H9 (cell line): ENCODE measurements at regions not wholly inside any gene's neighbourhood (a gene's known extent, or its start where the extent isn't known, plus 50 kb on each side); places are given as distances from the start of the nearest gene placed in this dataset.

Experiments
- DNase-seq: peaks from one replicate; pipeline ENCODE4 v3.0.0-alpha.2; 2017
- H2AFZ ChIP-seq: one replicate; pipeline ENCODE4 v1.6.1; 2013; ENCODE audit warnings: mild to moderate bottlenecking, low read length, control low read depth, moderate library complexity
- H2AK5ac ChIP-seq: 2 replicates; pipeline ENCODE4 v1.6.1; 2013; ENCODE audit warnings: low read length, control low read depth, mixed read lengths; ENCODE audit not compliant: insufficient read length
- H2BK120ac ChIP-seq: one replicate; pipeline ENCODE4 v1.6.1; 2013; ENCODE audit warnings: low read depth, mild to moderate bottlenecking, low read length, control low read depth, inconsistent platforms; ENCODE audit not compliant: poor library complexity, severe bottlenecking
- H2BK12ac ChIP-seq: 2 replicates; pipeline ENCODE4 v1.6.1; 2013; ENCODE audit warnings: low read length, control low read depth, mixed read lengths, low read depth; ENCODE audit not compliant: insufficient read length
- H2BK15ac ChIP-seq: 2 replicates; pipeline ENCODE4 v1.6.1; 2013; ENCODE audit warnings: low read depth, low read length, control low read depth
- H2BK20ac ChIP-seq: one replicate; pipeline ENCODE4 v1.6.1; 2013; ENCODE audit warnings: low read depth, mild to moderate bottlenecking, low read length, control low read depth, inconsistent platforms; ENCODE audit not compliant: poor library complexity, severe bottlenecking
- H2BK5ac ChIP-seq: 2 replicates; pipeline ENCODE4 v1.6.1; 2013; ENCODE audit warnings: low read length, control low read depth, mixed read lengths; ENCODE audit not compliant: insufficient read length
- H3K14ac ChIP-seq: 2 replicates; pipeline ENCODE4 v1.6.1; 2013; ENCODE audit warnings: low read length, control low read depth; ENCODE audit not compliant: insufficient read depth
- H3K18ac ChIP-seq: 2 replicates; pipeline ENCODE4 v1.6.1; 2013; ENCODE audit warnings: low read depth, mild to moderate bottlenecking, mixed read lengths, low read length, control low read depth; ENCODE audit not compliant: insufficient read length
- H3K23ac ChIP-seq: 2 replicates; pipeline ENCODE4 v1.6.1; 2013; ENCODE audit warnings: low read length, control low read depth, mixed read lengths, low read depth; ENCODE audit not compliant: insufficient read length
- H3K23me2 ChIP-seq: 2 replicates; pipeline ENCODE4 v1.6.1; 2013; ENCODE audit warnings: low read depth, mild to moderate bottlenecking, mixed read lengths, low read length, control low read depth; ENCODE audit not compliant: insufficient read length, poor library complexity, severe bottlenecking
- H3K27ac ChIP-seq: 2 replicates; pipeline ENCODE4 v1.5.1; 2013; ENCODE audit warnings: low read length, control low read depth, mixed read lengths, low read depth; ENCODE audit not compliant: insufficient read length
- H3K27me3 ChIP-seq: 2 replicates; pipeline ENCODE4 v1.6.1; 2013; ENCODE audit warnings: low read length, control low read depth, inconsistent platforms; ENCODE audit not compliant: insufficient read depth
- H3K4ac ChIP-seq: 2 replicates; pipeline ENCODE4 v1.6.1; 2013; ENCODE audit warnings: low read depth, mild to moderate bottlenecking, control low read depth, inconsistent platforms, low read length, moderate library complexity
- H3K4me1 ChIP-seq: 2 replicates; pipeline ENCODE4 v1.6.1; 2013; ENCODE audit warnings: low read length, control low read depth, inconsistent platforms; ENCODE audit not compliant: insufficient read depth
- H3K4me2 ChIP-seq: 2 replicates; pipeline ENCODE4 v1.6.1; 2013; ENCODE audit warnings: low read length, control low read depth, mixed read lengths; ENCODE audit not compliant: insufficient read length, insufficient read depth
- H3K56ac ChIP-seq: 2 replicates; pipeline ENCODE4 v1.6.1; 2013; ENCODE audit warnings: low read depth, mild to moderate bottlenecking, mixed read lengths, low read length, control low read depth; ENCODE audit not compliant: insufficient read length
- H3K79me1 ChIP-seq: 2 replicates; pipeline ENCODE4 v1.6.1; 2013; ENCODE audit warnings: low read depth, mild to moderate bottlenecking, moderate library complexity, low read length, control low read depth, inconsistent platforms; ENCODE audit not compliant: insufficient read depth, poor library complexity, severe bottlenecking
- H3K79me2 ChIP-seq: 2 replicates; pipeline ENCODE4 v1.6.1; 2013; ENCODE audit warnings: low read length, control low read depth, inconsistent platforms; ENCODE audit not compliant: insufficient read depth
- H3K9ac ChIP-seq: 2 replicates; pipeline ENCODE4 v1.6.1; 2013; ENCODE audit warnings: low read length, control low read depth, mixed read lengths; ENCODE audit not compliant: insufficient read length; ENCODE audit errors: extremely low read depth
- H3K9me3 ChIP-seq: one replicate; pipeline ENCODE4 v1.6.1; 2013; ENCODE audit warnings: low read depth, low read length, inconsistent platforms; ENCODE audit not compliant: control insufficient read depth
- H3T11ph ChIP-seq: one replicate; pipeline ENCODE4 v1.6.1; 2013; ENCODE audit warnings: mild to moderate bottlenecking, low read length, control low read depth, inconsistent platforms
- H4K20me1 ChIP-seq: one replicate; pipeline ENCODE4 v1.6.1; 2013; ENCODE audit not compliant: control insufficient read depth, insufficient read length, insufficient read depth
- H4K5ac ChIP-seq: 2 replicates; pipeline ENCODE4 v1.6.1; 2013; ENCODE audit warnings: low read depth, mild to moderate bottlenecking, mixed read lengths, low read length, control low read depth; ENCODE audit not compliant: insufficient read length
- H4K8ac ChIP-seq: replicated peaks from 2 replicates; pipeline ENCODE4 v1.6.1; 2013; ENCODE audit warnings: low read length, control low read depth, mixed read lengths, low read depth; ENCODE audit not compliant: insufficient read length
- H4K91ac ChIP-seq: 2 replicates; pipeline ENCODE4 v1.6.1; 2013; ENCODE audit warnings: low read depth, mild to moderate bottlenecking, moderate library complexity, mixed read lengths, low read length, control low read depth; ENCODE audit not compliant: insufficient read length
- H3K27ac Mint-ChIP-seq, 3 experiments: 2 replicates in 2 of 3; 3 replicates in 1 of 3; pipeline ENCODE4 v1.8.0; 2020 to 2021; ENCODE audit warnings: mixed read lengths in 3 of 3, mild to moderate bottlenecking in 1 of 3, moderate library complexity in 1 of 3
- H3K27me3 Mint-ChIP-seq: 2 replicates; pipeline ENCODE4 v1.8.0; 2021; ENCODE audit warnings: low read depth, mild to moderate bottlenecking, moderate library complexity, mixed read lengths
- H3K36me3 Mint-ChIP-seq, 3 experiments: 2 replicates in 2 of 3; 3 replicates in 1 of 3; pipeline ENCODE4 v1.8.0; 2020 to 2021; ENCODE audit warnings: low read depth in 3 of 3, mixed read lengths in 3 of 3; ENCODE audit not compliant: insufficient read depth in 1 of 3
- H3K4me1 Mint-ChIP-seq, 2 experiments: 2 replicates each; pipeline ENCODE4 v1.8.0; 2020; ENCODE audit warnings: mixed read lengths in 2 of 2
- H3K4me3 Mint-ChIP-seq, 2 experiments: 2 replicates in 1 of 2; 3 replicates in 1 of 2; pipeline ENCODE4 v1.8.0; 2020 to 2021; ENCODE audit warnings: mild to moderate bottlenecking in 2 of 2, mixed read lengths in 2 of 2, moderate library complexity in 1 of 2
- H3K9me3 Mint-ChIP-seq, 2 experiments: 2 replicates in 1 of 2; 3 replicates in 1 of 2; pipeline ENCODE4 v1.8.0; 2020; ENCODE audit warnings: mild to moderate bottlenecking in 2 of 2, mixed read lengths in 2 of 2, moderate library complexity in 1 of 2
- CTCF ChIP-seq: fragments of 200-600 bp; sonication (generic); conservative IDR thresholded peaks from 3 replicates; pipeline ENCODE4 v1.8.0; 2021; ENCODE audit warnings: antibody characterized with exemption, mild to moderate bottlenecking
- WGBS: extraction: QIAGEN DNeasy Blood & Tissue Kit; methylation state at CpG from one replicate; pipeline ENCODE4 v1.1.7; 2013; ENCODE audit warnings: missing lambda C conversion rate, low lambda C conversion rate, mixed read lengths; ENCODE audit not compliant: insufficient read length; ENCODE audit errors: extremely low coverage; 5-methylcytosine and 5-hydroxymethylcytosine counted together

GRCh38 chr1:193348091-193348768, 161.8 kb upstream of the B3GALT2 start:
- H2AFZ ChIP-seq: no peak overlapping the region
- DNase-seq: no peak
- WGBS: no CpG with 5 or more reads among the region's 6 CpGs

More at GRCh38 chr1:193348091-193348768, 161.8 kb upstream of the B3GALT2 start:
- Histone ChIP-seq H4K91ac (no peak overlapping the region), H4K5ac (no peak overlapping the region), H3K9ac (no peak overlapping the region), H2BK120ac (no peak overlapping the region), H3K79me2 (no peaks in the 10 kb centered on the region), H3K4me2 (no peak overlapping the region), H2BK15ac (no peak overlapping the region), H3K79me1 (no peaks in the 10 kb centered on the region), H3K14ac (no peak overlapping the region), H3K23ac (no peak overlapping the region), H3K23me2 (no peaks in the 10 kb centered on the region), H4K20me1 (no peaks in the 10 kb centered on the region), H3K9me3 (no peaks in the 10 kb centered on the region), H3K4me1 (no peaks in the 10 kb centered on the region), H3K4ac (no peak overlapping the region), H2AK5ac (no peak overlapping the region), H3K27ac (no peak overlapping the region), H3K27me3 (no peaks in the 10 kb centered on the region), H2BK5ac (no peak overlapping the region), H3T11ph (no peak overlapping the region), H2BK20ac (no peak overlapping the region), H3K56ac (no peak overlapping the region), H4K8ac (no peak overlapping the region), H2BK12ac (no peak overlapping the region), H3K18ac (no peak overlapping the region)
- no peak for TF ChIP-seq CTCF
- H3K4me3 Mint-ChIP-seq: no peak overlapping the region
- no peak overlapping the region for H3K27ac Mint-ChIP-seq
- no peaks in the 10 kb centered on the region for H3K27me3 Mint-ChIP-seq
- H3K9me3 Mint-ChIP-seq: no peaks in the 10 kb centered on the region
- H3K36me3 Mint-ChIP-seq: no peaks in the 10 kb centered on the region
- H3K4me1 Mint-ChIP-seq: no peaks in the 10 kb centered on the region
